Natural killer cell (primary cell): ENCODE measurements at regions not wholly inside any gene's neighbourhood (a gene's known extent, or its start where the extent isn't known, plus 50 kb on each side); places are given as distances from the start of the nearest gene placed in this dataset.

ENCODE experiments used
- ATAC-seq, 3 donors: fragments of 150-1000 bp in 2 of 3; fragments of 200-7000 bp in 1 of 3; cut with Tn5 transposase; 1 replicate in 1 of 3; 2 replicates in 2 of 3; pipeline ENCODE4 v1.10.0; 2021; ENCODE audit warnings: mild to moderate bottlenecking in 2 of 3, moderate library complexity in 2 of 3
- DNase-seq, 2 donors: peaks; one replicate each; pipeline versions ENCODE4 v3.0.0 to v3.0.0-alpha.2; 2013 to 2021; ENCODE audit warnings: mixed read lengths in 1 of 2
- H3K27ac ChIP-seq: one replicate; pipeline ENCODE4 v1.5.1; 2013; ENCODE audit warnings: mild to moderate bottlenecking, low read length
- H3K27me3 ChIP-seq: one replicate; pipeline ENCODE4 v1.6.1; 2013; ENCODE audit warnings: low read length; ENCODE audit not compliant: control insufficient read depth, insufficient read depth
- H3K36me3 ChIP-seq: one replicate; pipeline ENCODE4 v1.6.1; 2013; ENCODE audit warnings: low read length; ENCODE audit not compliant: control insufficient read depth, insufficient read depth
- H3K4me1 ChIP-seq: one replicate; pipeline ENCODE4 v1.6.1; 2013; ENCODE audit warnings: low read length; ENCODE audit not compliant: control insufficient read depth, insufficient read depth
- H3K4me3 ChIP-seq: one replicate; pipeline ENCODE4 v1.5.1; 2013; ENCODE audit warnings: low read length
- H3K9me3 ChIP-seq: one replicate; pipeline ENCODE4 v1.6.1; 2013; ENCODE audit warnings: low read length; ENCODE audit not compliant: control insufficient read depth, insufficient read depth
- H3K27ac Mint-ChIP-seq, 2 donors: one replicate each; pipeline ENCODE4 v1.8.0; 2022; ENCODE audit warnings: mild to moderate bottlenecking in 2 of 2, mixed read lengths in 2 of 2, moderate library complexity in 1 of 2
- H3K27me3 Mint-ChIP-seq, 2 donors: one replicate each; pipeline ENCODE4 v1.8.0; 2022; ENCODE audit warnings: low read depth in 2 of 2, mixed read lengths in 2 of 2
- H3K36me3 Mint-ChIP-seq: one replicate; pipeline ENCODE4 v1.8.0; 2022; ENCODE audit warnings: mixed read lengths
- H3K4me1 Mint-ChIP-seq, 2 donors: one replicate each; pipeline ENCODE4 v1.8.0; 2022; ENCODE audit warnings: mixed read lengths in 2 of 2
- H3K4me3 Mint-ChIP-seq: one replicate; pipeline ENCODE4 v1.8.0; 2022; ENCODE audit warnings: mild to moderate bottlenecking, moderate library complexity, mixed read lengths
- H3K9me3 Mint-ChIP-seq, 2 donors: one replicate each; pipeline ENCODE4 v1.8.0; 2022; ENCODE audit warnings: mixed read lengths in 2 of 2
- WGBS: methylation state at CpG from one replicate; pipeline ENCODE4 v1.1.7; 2013; ENCODE audit warnings: missing lambda C conversion rate; ENCODE audit not compliant: insufficient coverage; 5-methylcytosine and 5-hydroxymethylcytosine counted together
- intact Hi-C: fragments of 100-400 bp; cut with micrococcal nuclease; formaldehyde crosslinking; loops from one replicate; pipeline ENCODE4 v1.14.2; 2022
- TF ChIP-seq, protein P1 (sequence below): fragments of 200-600 bp; IDR thresholded peaks from one replicate; pipeline ENCODE4 v1.8.0; 2022; ENCODE audit warnings: antibody characterized with exemption

DNA sequence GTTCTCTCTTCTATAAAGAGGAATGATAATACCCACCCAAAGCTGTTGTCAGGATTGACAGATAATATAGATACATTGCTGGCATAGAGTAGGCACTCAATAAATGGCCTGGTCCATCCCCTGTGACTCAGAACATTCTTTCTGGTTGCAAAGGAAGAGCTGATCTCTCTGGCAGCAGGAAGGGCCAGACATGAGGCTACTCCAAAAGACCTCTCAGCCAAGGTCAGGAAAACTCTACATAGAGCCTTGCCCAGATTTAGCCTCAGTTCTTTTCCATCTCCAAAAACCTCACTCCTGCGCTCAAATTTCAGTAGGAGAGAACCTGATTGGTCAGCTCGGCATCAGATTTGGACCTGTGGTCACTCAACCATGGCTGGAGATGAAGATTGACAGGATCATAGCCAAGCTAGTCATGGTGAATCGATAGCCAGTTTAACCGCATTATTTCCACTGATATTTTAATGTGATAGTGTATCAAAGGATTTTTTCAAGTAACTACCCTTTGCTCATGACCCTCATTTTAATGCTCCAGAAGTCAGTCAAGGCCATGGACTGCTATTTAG is 319.6 kb downstream of the DRD1 start:
- intact Hi-C loops = no loop called here
- Histone ChIP-seq H3K4me1 (no peaks in the 10 kb centered on the region), H3K27me3 (no peaks in the 10 kb centered on the region), H3K36me3 (no peaks in the 10 kb centered on the region), H3K27ac (no peak overlapping the region), H3K9me3 (no peaks in the 10 kb centered on the region), H3K4me3 (no peak overlapping the region)
- DNase-seq (no peak), ATAC-seq (no peak)
- Mint-ChIP-seq H3K4me3 (no peak overlapping the region), H3K36me3 (no peaks in the 10 kb centered on the region), H3K27ac (no peak overlapping the region), H3K9me3 (no peaks in the 10 kb centered on the region), H3K4me1 (no peaks in the 10 kb centered on the region), H3K27me3 (no peaks in the 10 kb centered on the region)
- TF ChIP-seq, protein P1, sequence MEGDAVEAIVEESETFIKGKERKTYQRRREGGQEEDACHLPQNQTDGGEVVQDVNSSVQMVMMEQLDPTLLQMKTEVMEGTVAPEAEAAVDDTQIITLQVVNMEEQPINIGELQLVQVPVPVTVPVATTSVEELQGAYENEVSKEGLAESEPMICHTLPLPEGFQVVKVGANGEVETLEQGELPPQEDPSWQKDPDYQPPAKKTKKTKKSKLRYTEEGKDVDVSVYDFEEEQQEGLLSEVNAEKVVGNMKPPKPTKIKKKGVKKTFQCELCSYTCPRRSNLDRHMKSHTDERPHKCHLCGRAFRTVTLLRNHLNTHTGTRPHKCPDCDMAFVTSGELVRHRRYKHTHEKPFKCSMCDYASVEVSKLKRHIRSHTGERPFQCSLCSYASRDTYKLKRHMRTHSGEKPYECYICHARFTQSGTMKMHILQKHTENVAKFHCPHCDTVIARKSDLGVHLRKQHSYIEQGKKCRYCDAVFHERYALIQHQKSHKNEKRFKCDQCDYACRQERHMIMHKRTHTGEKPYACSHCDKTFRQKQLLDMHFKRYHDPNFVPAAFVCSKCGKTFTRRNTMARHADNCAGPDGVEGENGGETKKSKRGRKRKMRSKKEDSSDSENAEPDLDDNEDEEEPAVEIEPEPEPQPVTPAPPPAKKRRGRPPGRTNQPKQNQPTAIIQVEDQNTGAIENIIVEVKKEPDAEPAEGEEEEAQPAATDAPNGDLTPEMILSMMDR = no peak
- 83% methylated on average over 2 of the region's 4 CpGs for whole genome bisulfite sequencing

DNA sequence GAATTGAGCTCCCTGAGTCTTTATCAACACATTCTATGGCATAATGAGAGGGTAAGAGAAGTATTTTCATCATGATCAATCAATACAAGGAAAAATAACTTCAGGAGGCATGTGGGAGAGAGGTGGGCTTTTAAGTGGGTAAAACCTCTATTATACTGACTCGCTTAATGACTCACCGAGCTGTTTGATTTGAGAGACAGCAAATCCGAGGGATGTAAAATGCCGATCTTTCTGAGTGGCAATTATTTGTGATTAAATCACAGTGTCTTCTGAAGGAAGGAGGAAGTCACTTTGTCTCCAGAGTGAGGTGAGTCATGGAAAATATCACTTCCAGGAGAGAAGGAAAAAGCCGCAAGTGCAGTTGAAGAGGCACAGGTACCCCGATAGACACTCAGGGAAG is 320.4 kb downstream of the DRD1 start:
- no peaks in the 10 kb centered on the region for H3K27me3 ChIP-seq
- Mint-ChIP-seq H3K4me1 (no peaks in the 10 kb centered on the region), H3K27me3 (no peaks in the 10 kb centered on the region), H3K4me3 (no peak overlapping the region), H3K27ac (no peak overlapping the region), H3K9me3 (no peaks in the 10 kb centered on the region), H3K36me3 (no peaks in the 10 kb centered on the region)
- H3K4me3 ChIP-seq = no peak overlapping the region
- no peaks in the 10 kb centered on the region for H3K4me1 ChIP-seq
- WGBS = 95% methylated on average over 6 of the region's 6 CpGs
- TF ChIP-seq, protein P1 = no peak
- no peaks in the 10 kb centered on the region for H3K36me3 ChIP-seq
- intact Hi-C loops = no loop called here
- no peaks in the 10 kb centered on the region for H3K9me3 ChIP-seq
- ATAC-seq (no peak), DNase-seq (no peak)
- no peak overlapping the region for H3K27ac ChIP-seq

DNA sequence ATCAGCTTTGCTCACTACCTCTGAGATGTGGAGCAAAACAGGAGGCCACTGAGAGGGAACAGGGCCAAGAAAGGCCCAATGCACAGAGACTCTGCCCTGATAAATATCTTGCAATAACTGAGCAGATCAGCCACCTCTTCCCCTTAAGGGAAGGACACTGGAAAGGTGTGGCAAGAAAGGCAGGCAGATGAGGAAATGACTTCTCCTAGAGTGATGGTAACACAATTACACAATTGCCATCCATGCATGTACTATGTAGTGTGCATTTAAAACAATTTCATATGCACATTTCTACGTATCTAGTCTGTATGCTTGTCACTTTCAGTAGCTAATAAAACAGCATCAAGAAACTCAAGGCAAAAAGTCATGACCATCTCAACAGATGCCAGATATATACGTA is 322.5 kb downstream of the DRD1 start:
- Mint-ChIP-seq H3K9me3 (no peaks in the 10 kb centered on the region), H3K27me3 (peaks cover 0 to 15% of the 10 kb centered on the region in 2 donors), H3K4me3 (no peak overlapping the region), H3K4me1 (no peaks in the 10 kb centered on the region), H3K36me3 (no peaks in the 10 kb centered on the region), H3K27ac (no peak overlapping the region)
- Histone ChIP-seq H3K27me3 (no peaks in the 10 kb centered on the region), H3K4me3 (no peak overlapping the region), H3K9me3 (no peaks in the 10 kb centered on the region), H3K4me1 (no peaks in the 10 kb centered on the region), H3K27ac (no peak overlapping the region), H3K36me3 (no peaks in the 10 kb centered on the region)
- TF ChIP-seq, protein P1 = no peak
- intact Hi-C loops = no loop called here
- ATAC-seq (no peak), DNase-seq (no peak)
- 67% methylated on average over 1 of the region's 2 CpGs for WGBS

DNA sequence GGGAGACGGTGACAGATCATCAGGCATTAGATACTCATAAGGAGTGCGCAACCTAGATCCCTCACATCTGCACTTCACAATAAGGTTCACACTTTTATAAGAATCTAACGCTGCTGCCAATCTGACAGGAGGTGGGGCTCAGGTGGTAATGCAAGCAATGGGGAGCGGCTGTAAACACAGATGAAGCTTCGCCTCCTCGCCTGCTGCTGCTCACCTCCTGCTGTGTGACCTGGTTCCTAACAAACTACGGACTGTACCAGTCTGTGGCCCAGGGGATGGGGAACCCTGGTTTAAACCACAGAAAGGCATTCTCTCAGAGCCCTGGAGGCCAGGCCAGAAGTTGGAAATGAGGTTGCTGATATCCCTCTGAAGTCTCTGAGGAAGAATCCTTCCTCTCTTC is 323.6 kb downstream of the DRD1 start:
- H3K4me3 ChIP-seq = no peak overlapping the region
- TF ChIP-seq, protein P1 = no peak
- intact Hi-C loops = no loop called here
- no peaks in the 10 kb centered on the region for H3K4me1 Mint-ChIP-seq
- WGBS = 93% methylated on average over 7 of the region's 7 CpGs
- H3K4me1 ChIP-seq = no peaks in the 10 kb centered on the region
- no peaks in the 10 kb centered on the region for H3K9me3 ChIP-seq
- no peak overlapping the region for H3K27ac ChIP-seq
- ATAC-seq (no peak), DNase-seq (no peak)
- H3K36me3 ChIP-seq = no peaks in the 10 kb centered on the region
- H3K27me3 ChIP-seq = no peaks in the 10 kb centered on the region
- H3K4me3 Mint-ChIP-seq = no peak overlapping the region
- no peak overlapping the region for H3K27ac Mint-ChIP-seq
- H3K27me3 Mint-ChIP-seq = peaks cover 0 to 15% of the 10 kb centered on the region in 2 donors
- H3K9me3 Mint-ChIP-seq = no peaks in the 10 kb centered on the region
- H3K36me3 Mint-ChIP-seq = no peaks in the 10 kb centered on the region
